ENCODE measurements at regions not wholly inside any gene's neighbourhood (a gene's known extent, or its start where the extent isn't known, plus 50 kb on each side); places are given as distances from the start of the nearest gene placed in this dataset.

DNA sequence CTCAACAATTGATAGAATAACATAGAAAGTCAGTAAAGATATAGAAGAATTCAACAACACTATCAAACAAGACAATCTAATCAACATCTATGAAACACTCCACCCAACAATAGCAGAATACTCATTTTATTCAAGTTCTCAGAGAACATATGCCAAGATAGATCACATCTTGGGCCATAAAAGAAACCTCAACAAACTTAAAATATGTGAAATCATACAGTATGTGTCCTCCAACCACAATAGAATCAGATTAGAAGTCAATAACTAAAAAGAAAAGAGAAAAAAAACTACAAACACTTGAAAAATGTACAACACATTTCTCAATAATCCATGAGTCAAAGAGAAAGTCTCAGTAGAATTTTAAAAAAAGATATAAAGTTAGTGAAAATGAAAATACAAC lies 78.6 kb upstream of the LDB2 start:
- TF ChIP-seq, protein P1, sequence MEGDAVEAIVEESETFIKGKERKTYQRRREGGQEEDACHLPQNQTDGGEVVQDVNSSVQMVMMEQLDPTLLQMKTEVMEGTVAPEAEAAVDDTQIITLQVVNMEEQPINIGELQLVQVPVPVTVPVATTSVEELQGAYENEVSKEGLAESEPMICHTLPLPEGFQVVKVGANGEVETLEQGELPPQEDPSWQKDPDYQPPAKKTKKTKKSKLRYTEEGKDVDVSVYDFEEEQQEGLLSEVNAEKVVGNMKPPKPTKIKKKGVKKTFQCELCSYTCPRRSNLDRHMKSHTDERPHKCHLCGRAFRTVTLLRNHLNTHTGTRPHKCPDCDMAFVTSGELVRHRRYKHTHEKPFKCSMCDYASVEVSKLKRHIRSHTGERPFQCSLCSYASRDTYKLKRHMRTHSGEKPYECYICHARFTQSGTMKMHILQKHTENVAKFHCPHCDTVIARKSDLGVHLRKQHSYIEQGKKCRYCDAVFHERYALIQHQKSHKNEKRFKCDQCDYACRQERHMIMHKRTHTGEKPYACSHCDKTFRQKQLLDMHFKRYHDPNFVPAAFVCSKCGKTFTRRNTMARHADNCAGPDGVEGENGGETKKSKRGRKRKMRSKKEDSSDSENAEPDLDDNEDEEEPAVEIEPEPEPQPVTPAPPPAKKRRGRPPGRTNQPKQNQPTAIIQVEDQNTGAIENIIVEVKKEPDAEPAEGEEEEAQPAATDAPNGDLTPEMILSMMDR (conservative IDR thresholded peaks at IDR 0.05; ENCODE audit: low read length), result no peak
- no peak for TF ChIP-seq EZH2phosphoT487 (IDR thresholded peaks at IDR 0.05; ENCODE audit: borderline replicate concordance)

Measured in Loucy (cell line).